ENCODE measurements at regions not wholly inside any gene's neighbourhood (a gene's known extent, or its start where the extent isn't known, plus 50 kb on each side); places are given as distances from the start of the nearest gene placed in this dataset.

DNA sequence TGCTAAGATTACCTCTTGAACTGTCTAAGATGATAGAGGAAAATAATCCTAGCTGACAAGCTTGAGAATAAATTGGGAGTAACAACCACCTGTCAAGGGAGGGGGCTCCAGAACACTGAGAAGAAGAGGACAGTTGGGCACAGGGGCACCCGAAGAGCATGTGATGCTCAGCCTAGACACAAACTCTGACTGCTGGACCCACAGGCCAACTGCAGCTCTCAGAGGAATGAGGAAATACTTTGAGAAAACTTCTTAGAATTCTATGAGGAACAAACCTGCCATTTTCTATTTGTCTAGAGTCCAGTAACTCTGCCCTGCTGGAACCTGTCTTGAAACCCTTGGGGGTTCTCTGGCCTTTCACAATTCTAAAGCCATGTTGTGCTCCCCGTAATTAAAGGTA is 124.1 kb upstream of the KCNK2 start:
- H3K36me3 Mint-ChIP-seq = no peaks in the 10 kb centered on the region
- no peak overlapping the region for H3K4me3 Mint-ChIP-seq
- no peak for DNase-seq
- ATAC-seq = no peak
- H3K27me3 Mint-ChIP-seq = peaks cover 3 to 29% (median 5%) of the 10 kb centered on the region in 5 donors
- H3K4me1 Mint-ChIP-seq = no peaks in the 10 kb centered on the region
- H3K27ac Mint-ChIP-seq = no peak overlapping the region
- H3K9me3 Mint-ChIP-seq = peaks cover 0 to 2% (median 0%) of the 10 kb centered on the region in 9 donors
- POLR2A ChIA-PET = no interaction called here

DNA sequence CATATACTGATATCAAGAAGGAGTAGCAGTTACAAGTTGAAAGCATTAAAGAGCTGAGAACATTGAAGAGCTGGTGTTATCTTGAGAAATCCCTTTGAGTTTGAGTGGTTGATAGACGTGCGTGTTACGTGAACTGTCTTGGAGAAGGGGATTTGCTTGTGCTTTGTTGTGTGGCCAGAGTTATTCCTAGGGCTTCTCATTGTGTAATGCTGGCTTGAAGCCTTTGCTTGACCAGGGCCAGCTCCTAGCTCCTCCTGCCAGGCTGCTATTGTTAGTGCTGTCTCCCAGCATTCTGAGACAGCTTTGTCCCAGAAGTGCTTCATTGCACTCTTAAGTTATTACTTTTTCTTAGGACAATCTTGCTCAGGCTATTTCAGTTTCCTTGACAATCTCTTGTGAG is 116.2 kb upstream of the KCNK2 start:
- ATAC-seq = no peak
- Mint-ChIP-seq H3K36me3 (no peaks in the 10 kb centered on the region), H3K9me3 (peaks cover 0 to 2% (median 0%) of the 10 kb centered on the region in 9 donors), H3K4me3 (no peak overlapping the region), H3K27ac (no peak overlapping the region), H3K27me3 (peaks cover 0 to 11% (median 2%) of the 10 kb centered on the region in 5 donors), H3K4me1 (no peaks in the 10 kb centered on the region)
- DNase-seq = no peak
- POLR2A ChIA-PET = no interaction called here

DNA sequence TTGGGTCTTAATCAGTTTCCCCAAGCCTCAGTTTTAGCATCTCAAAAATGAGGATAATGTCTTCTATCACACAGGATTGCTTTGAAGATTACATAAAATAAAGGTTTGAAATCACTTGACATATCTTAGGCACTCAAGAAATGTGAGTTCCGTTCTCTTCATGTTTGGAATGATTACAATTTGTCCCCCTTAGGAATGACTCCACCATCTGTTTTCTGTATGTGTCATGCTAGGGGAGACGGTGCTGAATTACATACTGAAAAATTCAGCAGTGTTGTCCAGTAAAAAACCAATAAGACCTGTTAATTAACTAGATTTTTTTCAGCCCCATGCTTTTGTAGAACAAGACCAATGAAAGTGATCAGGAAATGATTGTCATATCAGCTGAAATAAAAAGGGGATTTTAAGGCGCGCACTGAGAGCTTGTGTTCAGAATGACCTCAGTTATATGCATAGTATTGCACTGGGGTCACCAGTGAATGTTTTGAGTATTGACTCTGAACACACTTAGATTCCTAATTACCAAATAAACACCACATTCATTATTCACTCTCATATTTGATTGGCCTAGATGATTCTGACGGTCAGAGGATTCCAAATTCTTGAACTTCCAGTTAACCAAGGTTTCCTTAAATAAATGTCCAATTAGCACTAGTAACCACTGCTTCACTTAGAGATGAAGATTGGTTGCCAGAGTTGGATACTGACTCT is 114.5 kb upstream of the KCNK2 start:
- POLR2A ChIA-PET = no interaction called here
- Mint-ChIP-seq H3K27me3 (peaks cover 2 to 11% (median 5%) of the 10 kb centered on the region in 5 donors), H3K4me3 (no peak overlapping the region), H3K36me3 (no peaks in the 10 kb centered on the region), H3K9me3 (no peaks in the 10 kb centered on the region), H3K27ac (no peak overlapping the region), H3K4me1 (no peaks in the 10 kb centered on the region)
- DNase-seq = no peak
- ATAC-seq = no peak

DNA sequence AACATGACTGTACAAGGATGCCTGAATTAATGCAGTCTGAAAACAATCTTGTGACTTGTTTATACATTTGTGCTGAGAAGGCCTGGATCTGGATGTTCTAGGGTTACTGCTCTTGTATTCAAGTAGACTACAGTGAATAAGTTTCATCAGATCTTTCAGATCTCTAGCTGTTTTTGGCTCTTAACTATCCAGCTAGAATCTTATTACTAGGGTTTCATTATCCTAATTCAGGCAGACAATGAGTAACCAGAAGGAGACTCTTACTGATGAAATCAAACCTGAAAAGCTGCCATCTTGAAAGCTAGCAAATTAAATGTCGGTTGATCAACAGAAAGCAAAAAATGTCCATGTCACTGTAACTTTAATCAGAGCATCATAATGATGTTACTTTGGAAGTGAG is 112.5 kb upstream of the KCNK2 start:
- no peaks in the 10 kb centered on the region for H3K4me1 Mint-ChIP-seq
- H3K27me3 Mint-ChIP-seq = peaks cover 0 to 20% (median 10%) of the 10 kb centered on the region in 5 donors
- no peak overlapping the region for H3K4me3 Mint-ChIP-seq
- POLR2A ChIA-PET = no interaction called here
- ATAC-seq = no peak
- no peak for DNase-seq
- no peaks in the 10 kb centered on the region for H3K36me3 Mint-ChIP-seq
- no peaks in the 10 kb centered on the region for H3K9me3 Mint-ChIP-seq
- no peak overlapping the region for H3K27ac Mint-ChIP-seq

DNA sequence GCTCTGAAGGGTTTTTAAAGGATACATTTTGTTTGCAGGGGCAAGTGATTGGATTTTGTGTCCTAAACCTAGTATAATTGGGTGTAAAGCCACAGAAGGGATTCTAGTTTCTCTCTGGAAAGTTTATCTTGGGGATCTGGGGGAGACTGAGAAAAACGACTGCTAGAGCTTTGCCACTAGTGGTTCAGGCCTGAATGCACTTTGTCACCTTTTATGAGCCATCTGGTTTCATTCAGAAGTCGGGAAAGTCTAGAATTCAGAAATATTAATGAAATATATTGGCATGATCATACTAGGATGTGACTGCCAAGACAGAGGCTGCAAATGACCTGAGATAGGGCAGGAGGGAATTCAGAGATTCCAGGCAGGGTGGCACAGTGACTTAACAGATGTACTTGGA is 111.5 kb upstream of the KCNK2 start:
- H3K27ac Mint-ChIP-seq = no peak overlapping the region
- no peaks in the 10 kb centered on the region for H3K9me3 Mint-ChIP-seq
- H3K4me1 Mint-ChIP-seq = no peaks in the 10 kb centered on the region
- H3K27me3 Mint-ChIP-seq = peaks cover 0 to 24% (median 10%) of the 10 kb centered on the region in 5 donors
- POLR2A ChIA-PET = no interaction called here
- DNase-seq = no peak
- H3K4me3 Mint-ChIP-seq = no peak overlapping the region
- no peaks in the 10 kb centered on the region for H3K36me3 Mint-ChIP-seq
- ATAC-seq = no peak

DNA sequence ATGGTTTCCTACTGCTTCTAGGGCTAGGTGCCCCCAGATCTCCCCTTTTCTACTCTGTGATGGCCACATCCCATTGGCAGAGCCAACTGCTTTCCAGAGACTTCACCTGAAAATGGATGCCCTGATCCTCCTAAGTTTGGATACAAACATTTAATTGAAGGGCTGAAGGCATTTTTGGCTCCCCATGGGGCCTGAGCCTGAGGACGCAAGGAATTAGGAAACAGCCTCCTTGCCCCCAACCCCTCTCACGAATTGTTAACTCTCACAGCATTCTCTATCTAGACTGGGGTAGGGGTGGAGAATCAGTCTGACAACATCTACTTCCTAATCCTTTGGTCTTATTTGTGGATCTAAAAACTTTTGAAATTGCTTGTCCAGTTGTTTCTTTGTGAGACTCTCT is 108.5 kb upstream of the KCNK2 start:
- H3K27me3 Mint-ChIP-seq = peaks cover 4 to 19% (median 6%) of the 10 kb centered on the region in 5 donors
- H3K36me3 Mint-ChIP-seq = no peaks in the 10 kb centered on the region
- peak overlapping the region in 1 of 10 donors; percentile 41 for H3K27ac Mint-ChIP-seq
- no peak overlapping the region for H3K4me3 Mint-ChIP-seq
- no peaks in the 10 kb centered on the region for H3K9me3 Mint-ChIP-seq
- DNase-seq (no peak), ATAC-seq (no peak)
- POLR2A ChIA-PET = no interaction called here
- H3K4me1 Mint-ChIP-seq = no peaks in the 10 kb centered on the region

DNA sequence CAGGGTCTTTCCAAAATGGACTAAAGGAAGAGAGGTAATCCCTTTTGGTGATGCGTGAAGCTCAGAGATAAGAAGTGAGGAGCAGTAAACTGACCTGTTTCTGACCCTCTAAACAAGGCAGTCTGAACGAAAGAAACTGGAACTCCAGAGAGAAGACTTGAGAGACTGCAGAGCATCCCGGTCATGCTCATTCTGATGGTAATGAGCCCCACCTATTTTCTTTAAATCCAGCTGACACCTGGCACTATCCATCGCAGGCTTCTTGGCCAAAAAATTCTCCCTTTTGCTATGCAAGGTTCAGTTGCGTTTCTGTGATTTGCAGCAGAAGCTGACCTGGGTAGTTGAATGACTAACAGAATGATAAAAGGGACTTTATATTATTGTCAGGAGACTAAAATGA is 105.9 kb upstream of the KCNK2 start:
- POLR2A ChIA-PET = no interaction called here
- DNase-seq (no peak), ATAC-seq (no peak)
- H3K9me3 Mint-ChIP-seq = peaks cover 0 to 2% (median 0%) of the 10 kb centered on the region in 9 donors
- no peaks in the 10 kb centered on the region for H3K36me3 Mint-ChIP-seq
- no peak overlapping the region for H3K4me3 Mint-ChIP-seq
- H3K27ac Mint-ChIP-seq = no peak overlapping the region
- no peaks in the 10 kb centered on the region for H3K4me1 Mint-ChIP-seq
- H3K27me3 Mint-ChIP-seq = peaks cover 4 to 27% (median 6%) of the 10 kb centered on the region in 5 donors

DNA sequence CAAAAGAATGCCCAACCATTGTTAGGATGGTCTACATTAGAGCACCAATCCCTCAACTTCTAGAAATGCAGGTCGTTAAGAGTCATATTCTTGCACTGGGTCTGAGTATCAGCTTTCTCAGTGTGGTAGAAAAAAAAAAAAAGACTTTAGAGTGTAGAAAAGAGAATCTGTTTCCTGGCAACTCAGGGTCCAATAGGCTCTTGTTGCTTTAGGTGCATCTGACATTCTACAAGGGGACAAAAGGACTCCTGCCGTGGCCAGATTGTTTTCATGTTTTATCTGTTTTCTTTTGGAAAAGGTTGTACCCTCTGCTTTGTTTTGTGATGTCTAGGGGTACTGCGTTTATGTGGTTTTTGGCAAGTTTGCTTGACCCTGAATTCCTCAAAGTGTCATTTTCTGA is 105.4 kb upstream of the KCNK2 start:
- H3K27ac Mint-ChIP-seq = no peak overlapping the region
- H3K9me3 Mint-ChIP-seq = peaks cover 0 to 2% (median 0%) of the 10 kb centered on the region in 9 donors
- H3K27me3 Mint-ChIP-seq = peaks cover 4 to 27% (median 6%) of the 10 kb centered on the region in 5 donors
- no peaks in the 10 kb centered on the region for H3K4me1 Mint-ChIP-seq
- POLR2A ChIA-PET = no interaction called here
- H3K4me3 Mint-ChIP-seq = no peak overlapping the region
- no peaks in the 10 kb centered on the region for H3K36me3 Mint-ChIP-seq
- DNase-seq = no peak
- ATAC-seq = no peak

DNA sequence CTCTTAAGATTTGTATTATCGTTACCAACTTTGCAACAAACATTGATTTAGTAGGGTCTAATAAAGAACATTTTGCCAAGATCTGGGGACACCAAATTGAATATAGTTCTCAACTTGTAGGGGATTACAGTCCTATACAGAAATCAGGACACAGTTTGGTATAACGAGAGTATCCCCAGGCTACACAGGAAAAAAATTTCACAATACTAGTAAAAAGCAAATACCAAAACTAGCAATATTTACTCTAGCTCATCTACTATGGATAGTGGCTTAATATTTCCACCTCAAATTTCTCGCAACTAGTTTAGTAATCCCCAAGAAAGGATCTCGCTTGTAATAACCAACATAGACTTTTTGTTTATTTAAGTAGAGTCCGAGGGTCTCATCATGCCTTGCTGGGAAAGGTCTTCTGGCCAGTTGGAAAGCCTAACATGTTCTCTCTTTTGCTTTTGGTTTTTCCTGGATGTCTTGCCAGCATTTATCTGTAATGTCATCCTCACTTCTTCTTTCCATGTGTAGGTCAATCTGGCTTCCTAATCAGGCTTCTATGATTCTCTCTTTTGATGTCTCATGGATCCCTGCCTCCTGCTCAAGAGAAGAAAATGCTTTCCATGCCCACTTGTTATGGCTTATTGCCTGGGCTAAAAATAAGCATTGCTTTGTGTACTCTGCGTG is 104.7 kb upstream of the KCNK2 start:
- Mint-ChIP-seq H3K27ac (no peak overlapping the region), H3K27me3 (peaks cover 4 to 27% (median 6%) of the 10 kb centered on the region in 5 donors), H3K9me3 (peaks cover 0 to 3% (median 0%) of the 10 kb centered on the region in 9 donors), H3K4me3 (no peak overlapping the region), H3K36me3 (no peaks in the 10 kb centered on the region), H3K4me1 (no peaks in the 10 kb centered on the region)
- no peak for ATAC-seq
- POLR2A ChIA-PET = no interaction called here
- no peak for DNase-seq

DNA sequence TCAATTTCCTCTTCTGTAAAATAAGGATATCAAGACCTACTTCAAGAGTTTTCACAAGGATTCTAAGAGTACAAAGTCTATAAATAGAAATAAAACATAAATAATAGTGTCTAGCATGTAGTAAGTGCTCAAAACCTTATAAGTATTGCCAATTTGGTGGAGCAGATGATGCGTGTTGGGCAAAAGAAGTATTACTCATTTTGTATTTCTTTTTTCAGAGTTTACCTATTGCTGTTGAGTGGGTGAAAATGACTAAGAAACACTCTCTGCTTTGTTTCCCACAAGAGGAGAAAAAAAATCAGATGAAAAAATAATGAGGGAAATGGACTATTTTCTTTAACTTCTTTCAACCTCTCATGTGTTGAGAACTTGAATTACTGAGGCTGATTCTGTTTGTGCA is 103.3 kb upstream of the KCNK2 start:
- H3K4me3 Mint-ChIP-seq = no peak overlapping the region
- no peak for DNase-seq
- H3K27ac Mint-ChIP-seq = no peak overlapping the region
- ATAC-seq = no peak
- H3K9me3 Mint-ChIP-seq = peaks cover 0 to 9% (median 5%) of the 10 kb centered on the region in 9 donors
- no peaks in the 10 kb centered on the region for H3K36me3 Mint-ChIP-seq
- POLR2A ChIA-PET = no interaction called here
- peaks cover 0 to 19% (median 3%) of the 10 kb centered on the region in 5 donors for H3K27me3 Mint-ChIP-seq
- H3K4me1 Mint-ChIP-seq = no peaks in the 10 kb centered on the region

DNA sequence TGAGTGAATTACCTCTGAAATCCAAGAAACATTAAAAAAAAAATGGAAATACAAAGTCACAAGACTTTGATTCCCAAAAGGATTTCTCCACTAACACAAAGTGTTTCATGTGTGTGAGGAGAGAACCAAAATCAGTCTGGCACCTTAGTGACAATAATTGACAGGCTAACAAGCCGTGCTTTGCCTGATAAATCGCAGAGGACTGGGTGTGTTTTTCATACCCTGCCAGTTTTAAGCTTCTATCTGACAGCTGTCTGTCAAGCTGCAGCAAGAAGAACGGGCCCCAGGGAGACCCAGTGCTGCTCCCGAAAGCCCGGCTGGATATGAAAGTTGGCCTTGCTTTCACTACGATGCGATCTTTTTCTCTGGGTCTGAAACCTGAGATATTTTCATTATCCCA is 101.6 kb upstream of the KCNK2 start:
- POLR2A ChIA-PET = no interaction called here
- Mint-ChIP-seq H3K36me3 (no peaks in the 10 kb centered on the region), H3K4me3 (no peak overlapping the region), H3K27ac (no peak overlapping the region), H3K9me3 (peaks cover 0 to 18% (median 10%) of the 10 kb centered on the region in 9 donors), H3K27me3 (peaks cover 0 to 12% (median 3%) of the 10 kb centered on the region in 5 donors), H3K4me1 (no peaks in the 10 kb centered on the region)
- ATAC-seq = no peak
- DNase-seq = no peak

DNA sequence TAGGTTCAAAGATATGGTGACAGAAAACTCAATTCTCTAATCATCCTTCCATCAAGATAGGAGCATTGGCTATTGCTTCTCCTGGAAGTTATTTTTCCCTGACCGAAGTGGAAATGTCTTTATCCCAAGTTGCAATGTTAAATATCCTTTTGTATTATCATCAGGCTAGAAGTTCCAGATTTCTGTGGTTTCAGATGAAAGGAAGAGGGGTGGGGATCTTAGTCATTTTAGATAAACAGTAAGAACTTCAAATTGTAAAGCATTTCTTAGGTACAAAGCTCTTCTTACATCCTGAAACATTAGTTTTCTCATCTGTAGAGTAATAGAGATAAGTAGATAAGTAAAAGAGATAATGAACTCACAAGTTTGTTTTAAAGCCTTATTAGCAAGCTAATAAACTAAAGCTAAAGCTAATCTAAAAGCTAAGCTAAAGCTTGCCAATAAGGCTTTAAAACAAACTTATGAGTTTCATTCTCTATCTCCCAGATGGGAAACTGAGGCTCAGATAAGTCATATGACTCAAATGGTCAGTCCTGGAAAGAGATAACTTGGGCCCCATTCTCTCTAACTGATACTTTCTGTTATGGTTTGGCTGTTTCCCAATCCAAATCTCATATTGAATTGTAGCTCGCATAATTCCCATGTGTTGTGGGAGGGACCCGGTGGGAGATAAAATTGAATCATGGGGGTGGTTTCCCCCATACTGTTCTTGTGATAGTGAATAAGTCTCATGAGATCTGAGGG is 99.2 kb upstream of the KCNK2 start:
- peaks cover 0 to 4% (median 0%) of the 10 kb centered on the region in 3 donors for H3K36me3 Mint-ChIP-seq
- DNase-seq (no peak), ATAC-seq (no peak)
- peaks cover 0 to 7% (median 0%) of the 10 kb centered on the region in 5 donors for H3K27me3 Mint-ChIP-seq
- no peaks in the 10 kb centered on the region for H3K4me1 Mint-ChIP-seq
- H3K4me3 Mint-ChIP-seq = no peak overlapping the region
- no peak overlapping the region for H3K27ac Mint-ChIP-seq
- H3K9me3 Mint-ChIP-seq = peaks cover 0 to 20% (median 10%) of the 10 kb centered on the region in 9 donors
- POLR2A ChIA-PET = no interaction called here

DNA sequence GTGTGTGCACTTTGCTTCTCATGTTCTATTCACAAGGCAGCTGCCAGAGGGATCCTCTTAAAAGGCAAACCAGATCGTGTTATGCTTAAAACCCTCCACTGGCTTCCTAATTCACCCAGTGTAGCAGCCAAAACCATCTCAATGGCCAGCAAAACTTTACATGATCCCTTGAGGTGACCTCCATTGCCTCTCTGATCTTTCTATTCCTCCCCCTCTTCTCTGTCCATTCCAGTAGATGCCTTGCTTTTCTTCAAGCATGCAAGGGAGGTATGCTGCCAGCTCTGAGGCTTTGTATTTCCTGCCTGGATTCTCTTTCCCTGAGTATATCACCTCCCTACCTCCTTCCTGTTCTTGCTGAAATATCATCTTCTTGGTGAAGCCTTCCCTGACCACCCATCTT is 93.2 kb upstream of the KCNK2 start:
- no peak overlapping the region for H3K4me3 Mint-ChIP-seq
- ATAC-seq = no peak
- peaks cover 0 to 14% (median 9%) of the 10 kb centered on the region in 9 donors for H3K9me3 Mint-ChIP-seq

More for the DNA sequence above, 93.2 kb upstream of the KCNK2 start:
- no peak for DNase-seq
- peaks cover 0 to 20% (median 6%) of the 10 kb centered on the region in 5 donors for H3K27me3 Mint-ChIP-seq
- H3K4me1 Mint-ChIP-seq = no peaks in the 10 kb centered on the region
- H3K27ac Mint-ChIP-seq = no peak overlapping the region
- POLR2A ChIA-PET = no interaction called here
- H3K36me3 Mint-ChIP-seq = peaks cover 0 to 4% (median 0%) of the 10 kb centered on the region in 3 donors

All from naive thymus-derived CD8-positive, alpha-beta T cell (primary cell).